Astrocyte (in vitro differentiated cells and primary cell): ENCODE measurements at regions not wholly inside any gene's neighbourhood (a gene's known extent, or its start where the extent isn't known, plus 50 kb on each side); places are given as distances from the start of the nearest gene placed in this dataset.

ENCODE experiments used
- EZH2 ChIP-seq: IDR thresholded peaks from 2 replicates; pipeline ENCODE4 v1.6.1; 2012; ENCODE audit warnings: mild to moderate bottlenecking, low read length, inconsistent platforms; ENCODE audit not compliant: insufficient read depth
- TF ChIP-seq, protein P1 (sequence below): IDR thresholded peaks from 2 replicates; pipeline ENCODE4 v1.5.1; 2011; ENCODE audit warnings: low read depth, mild to moderate bottlenecking, inconsistent platforms, low read length, moderate library complexity; ENCODE audit not compliant: insufficient read depth

GRCh38 chr5:120792477-120792876 is 328.4 kb downstream of the PRR16 start:
- TF ChIP-seq EZH2: no peak
- TF ChIP-seq, protein P1, sequence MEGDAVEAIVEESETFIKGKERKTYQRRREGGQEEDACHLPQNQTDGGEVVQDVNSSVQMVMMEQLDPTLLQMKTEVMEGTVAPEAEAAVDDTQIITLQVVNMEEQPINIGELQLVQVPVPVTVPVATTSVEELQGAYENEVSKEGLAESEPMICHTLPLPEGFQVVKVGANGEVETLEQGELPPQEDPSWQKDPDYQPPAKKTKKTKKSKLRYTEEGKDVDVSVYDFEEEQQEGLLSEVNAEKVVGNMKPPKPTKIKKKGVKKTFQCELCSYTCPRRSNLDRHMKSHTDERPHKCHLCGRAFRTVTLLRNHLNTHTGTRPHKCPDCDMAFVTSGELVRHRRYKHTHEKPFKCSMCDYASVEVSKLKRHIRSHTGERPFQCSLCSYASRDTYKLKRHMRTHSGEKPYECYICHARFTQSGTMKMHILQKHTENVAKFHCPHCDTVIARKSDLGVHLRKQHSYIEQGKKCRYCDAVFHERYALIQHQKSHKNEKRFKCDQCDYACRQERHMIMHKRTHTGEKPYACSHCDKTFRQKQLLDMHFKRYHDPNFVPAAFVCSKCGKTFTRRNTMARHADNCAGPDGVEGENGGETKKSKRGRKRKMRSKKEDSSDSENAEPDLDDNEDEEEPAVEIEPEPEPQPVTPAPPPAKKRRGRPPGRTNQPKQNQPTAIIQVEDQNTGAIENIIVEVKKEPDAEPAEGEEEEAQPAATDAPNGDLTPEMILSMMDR: no peak
